Tibial nerve (tissue), 4 donors: ENCODE measurements at regions not wholly inside any gene's neighbourhood (a gene's known extent, or its start where the extent isn't known, plus 50 kb on each side); places are given as distances from the start of the nearest gene placed in this dataset.

ENCODE experiments used
- DNase-seq, 2 donors: peaks; one replicate each; pipeline ENCODE4 v3.0.0-alpha.2; 2019; ENCODE audit warnings: low spot score in 2 of 2
- H3K27ac ChIP-seq, 4 donors: fragments of 200-600 bp; sonication (generic) in 3 of 4; one replicate each; pipeline ENCODE4 v1.5.1; 2017 to 2019; ENCODE audit warnings: mild to moderate bottlenecking in 1 of 4
- H3K27me3 ChIP-seq, 2 donors: fragments of 200-600 bp; sonication (generic) in 1 of 2; one replicate each; pipeline versions ENCODE4 v1.5.1 to v1.6.0; 2017 to 2019
- H3K36me3 ChIP-seq, 3 donors: fragments of 200-600 bp; sonication (generic); one replicate each; pipeline ENCODE4 v1.5.1; 2018 to 2019
- H3K4me1 ChIP-seq, 4 donors: fragments of 200-600 bp; sonication (generic) in 3 of 4; one replicate each; pipeline ENCODE4 v1.5.1; 2017 to 2019
- H3K4me3 ChIP-seq, 4 donors: fragments of 200-600 bp; sonication (generic) in 3 of 4; one replicate each; pipeline ENCODE4 v1.5.1; 2017 to 2019; ENCODE audit warnings: mild to moderate bottlenecking in 1 of 4, moderate library complexity in 1 of 4
- H3K9me3 ChIP-seq, 4 donors: fragments of 200-600 bp; sonication (generic) in 3 of 4; one replicate each; pipeline ENCODE4 v1.5.1; 2017 to 2019
- CTCF ChIP-seq, 5 experiments: fragments of 200-600 bp in 3 of 5; fragments of 450-650 bp in 2 of 5; sonication (generic) in 3 of 5; IDR thresholded peaks; one replicate each; pipeline ENCODE4 v1.5.1; 2016 to 2019; ENCODE audit warnings: antibody characterized with exemption in 5 of 5, mild to moderate bottlenecking in 3 of 5, moderate library complexity in 2 of 5
- EP300 ChIP-seq, 2 donors: sonication (generic); formaldehyde crosslinking; IDR thresholded peaks; one replicate each; pipeline ENCODE4 v1.6.1; 2017; ENCODE audit warnings: antibody characterized with exemption in 2 of 2, mild to moderate bottlenecking in 1 of 2
- POLR2A ChIP-seq, 2 donors: fragments of 450-650 bp; IDR thresholded peaks; one replicate each; pipeline ENCODE4 v1.6.1; 2017; ENCODE audit warnings: antibody characterized with exemption in 2 of 2, mild to moderate bottlenecking in 2 of 2, moderate library complexity in 2 of 2
- WGBS, 2 donors: methylation state at CpG; one replicate each; pipeline ENCODE4 v1.1.5; 2018; 5-methylcytosine and 5-hydroxymethylcytosine counted together

- Histone ChIP-seq H3K36me3 (no peaks in the 10 kb centered on the region), H3K4me1 (peaks cover 0 to 6% (median 0%) of the 10 kb centered on the region in 4 donors), H3K4me3 (no peak overlapping the region), H3K27ac (no peak overlapping the region), H3K9me3 (no peaks in the 10 kb centered on the region), H3K27me3 (no peaks in the 10 kb centered on the region)
- DNase-seq: no peak
- 86 to 88% methylated on average over 4 of the region's 4 CpGs for WGBS, 2 donors
- TF ChIP-seq EP300 (IDR thresholded peaks at IDR 0.05) (no peak), CTCF (IDR thresholded peaks at IDR 0.05) (no peak), POLR2A (IDR thresholded peaks at IDR 0.05) (no peak)
Observed at GRCh38 chr2:66695226-66695735, 260.4 kb downstream of the MEIS1 start.

GRCh38 chr2:66696374-66696773 lies 261.4 kb downstream of the MEIS1 start:
- Histone ChIP-seq H3K27me3 (no peaks in the 10 kb centered on the region), H3K9me3 (no peaks in the 10 kb centered on the region), H3K27ac (no peak overlapping the region), H3K4me3 (no peak overlapping the region), H3K4me1 (peaks cover 0 to 6% (median 0%) of the 10 kb centered on the region in 4 donors), H3K36me3 (no peaks in the 10 kb centered on the region)
- no peak for DNase-seq
- TF ChIP-seq EP300 (IDR thresholded peaks at IDR 0.05) (no peak), POLR2A (IDR thresholded peaks at IDR 0.05) (no peak), CTCF (IDR thresholded peaks at IDR 0.05) (no peak)
- 61 to 65% methylated on average over 7 of the region's 7 CpGs for WGBS, 2 donors

GRCh38 chr2:66696886-66697285 lies 262.0 kb downstream of the MEIS1 start:
- H3K4me1 ChIP-seq: peaks cover 0 to 6% (median 0%) of the 10 kb centered on the region in 4 donors
- 59 to 60% methylated on average over 4 of the region's 4 CpGs for WGBS, 2 donors
- no peaks in the 10 kb centered on the region for H3K36me3 ChIP-seq
- no peaks in the 10 kb centered on the region for H3K9me3 ChIP-seq
- DNase-seq: no peak
- no peak overlapping the region for H3K27ac ChIP-seq
- H3K27me3 ChIP-seq: no peaks in the 10 kb centered on the region
- no peak overlapping the region for H3K4me3 ChIP-seq
- TF ChIP-seq EP300 (IDR thresholded peaks at IDR 0.05) (no peak), POLR2A (IDR thresholded peaks at IDR 0.05) (no peak), CTCF (IDR thresholded peaks at IDR 0.05) (no peak)

GRCh38 chr2:66697366-66697765 lies 262.4 kb downstream of the MEIS1 start:
- Histone ChIP-seq H3K4me1 (peaks cover 0 to 6% (median 0%) of the 10 kb centered on the region in 4 donors), H3K36me3 (no peaks in the 10 kb centered on the region), H3K27ac (no peak overlapping the region), H3K9me3 (no peaks in the 10 kb centered on the region), H3K27me3 (no peaks in the 10 kb centered on the region), H3K4me3 (no peak overlapping the region)
- DNase-seq: no peak
- WGBS, 2 donors: 69 to 81% methylated on average over 4 of the region's 4 CpGs
- TF ChIP-seq CTCF (IDR thresholded peaks at IDR 0.05) (no peak), POLR2A (IDR thresholded peaks at IDR 0.05) (no peak), EP300 (IDR thresholded peaks at IDR 0.05) (no peak)

- Histone ChIP-seq H3K4me1 (peaks cover 0 to 6% (median 0%) of the 10 kb centered on the region in 4 donors), H3K27me3 (no peaks in the 10 kb centered on the region), H3K9me3 (no peaks in the 10 kb centered on the region), H3K4me3 (no peak overlapping the region), H3K27ac (peak overlapping the region in 1 of 4 donors; percentile 2), H3K36me3 (no peaks in the 10 kb centered on the region)
- WGBS, 2 donors: 79 to 84% methylated on average over 3 of the region's 3 CpGs
- no peak for TF ChIP-seq EP300 (IDR thresholded peaks at IDR 0.05)
- TF ChIP-seq CTCF (IDR thresholded peaks at IDR 0.05): no peak
- TF ChIP-seq POLR2A (IDR thresholded peaks at IDR 0.05): no peak
- no peak for DNase-seq
Observed at GRCh38 chr2:66698091-66698490, 263.2 kb downstream of the MEIS1 start.
